ENCODE measurements at regions not wholly inside any gene's neighbourhood (a gene's known extent, or its start where the extent isn't known, plus 50 kb on each side); places are given as distances from the start of the nearest gene placed in this dataset.

GRCh38 chr6:22219925-22220324, 76.9 kb downstream of the PRL start:
- TF ChIP-seq POLR2AphosphoS5 (IDR thresholded peaks at IDR 0.05; ENCODE audit: borderline replicate concordance, low read depth, low read length), result no peak
- TF ChIP-seq EZH2 (IDR thresholded peaks at IDR 0.05), result no peak
